SK-N-SH treated with all-trans-retinoic acid at 6 μM for 48 hours (cell line): ENCODE measurements at regions not wholly inside any gene's neighbourhood (a gene's known extent, or its start where the extent isn't known, plus 50 kb on each side); places are given as distances from the start of the nearest gene placed in this dataset.

Experiments
- ARNTL ChIP-seq: fragments of 450-650 bp; formaldehyde crosslinking; IDR thresholded peaks from 2 replicates; pipeline ENCODE4 v1.5.0; 2020; ENCODE audit warnings: low read depth, mild to moderate bottlenecking, moderate library complexity, borderline replicate concordance
- BACH2 ChIP-seq: fragments of 250-450 bp; sonication (Bioruptor Pico); IDR thresholded peaks from 2 replicates; pipeline ENCODE4 v1.9.0; 2021; ENCODE audit warnings: mild to moderate bottlenecking, borderline replicate concordance
- ESRRG ChIP-seq: fragments of 250-450 bp; sonication (Bioruptor Pico); IDR thresholded peaks from 2 replicates; pipeline ENCODE4 v1.6.1; 2021; ENCODE audit warnings: mild to moderate bottlenecking
- RARB ChIP-seq: fragments of 250-450 bp; sonication (Bioruptor Pico); IDR thresholded peaks from 2 replicates; pipeline ENCODE4 v1.8.0; 2021; ENCODE audit warnings: mild to moderate bottlenecking, moderate library complexity
- ZFP3 ChIP-seq: fragments of 250-450 bp; sonication (Bioruptor Pico); IDR thresholded peaks from 2 replicates; pipeline ENCODE4 v1.5.0; 2020; ENCODE audit warnings: mild to moderate bottlenecking, moderate library complexity
- ZFP30 ChIP-seq: fragments of 450-650 bp; formaldehyde crosslinking; IDR thresholded peaks from 2 replicates; pipeline ENCODE4 v1.5.0; 2022; ENCODE audit warnings: mild to moderate bottlenecking, moderate library complexity
- ZNF565 ChIP-seq: fragments of 450-650 bp; formaldehyde crosslinking; conservative IDR thresholded peaks from 2 replicates; pipeline ENCODE4 v1.5.0; 2020; ENCODE audit warnings: low read depth, mild to moderate bottlenecking, moderate library complexity

- TF ChIP-seq RARB (CRISPR knock-in tag) (no peak), ZFP3 (CRISPR knock-in tag) (no peak), ZFP30 (CRISPR knock-in tag) (no peak), ARNTL (CRISPR knock-in tag) (no peak), ESRRG (CRISPR knock-in tag) (no peak), BACH2 (CRISPR knock-in tag) (no peak), ZNF565 (no peak)
Observed at GRCh38 chr12:29847246-29847645, 63.5 kb upstream of the TMTC1 start.
